Testis (tissue), 2 donors: ENCODE measurements at regions not wholly inside any gene's neighbourhood (a gene's known extent, or its start where the extent isn't known, plus 50 kb on each side); places are given as distances from the start of the nearest gene placed in this dataset.

ENCODE experiments used
- DNase-seq: peaks from one replicate; pipeline ENCODE4 v3.0.0-alpha.2; 2019
- H3K27ac ChIP-seq, 2 donors: fragments of 200-600 bp; sonication (generic); one replicate each; pipeline ENCODE4 v1.5.1; 2019
- H3K27me3 ChIP-seq: fragments of 200-600 bp; sonication (generic); one replicate; pipeline ENCODE4 v1.5.1; 2019
- H3K36me3 ChIP-seq: fragments of 200-600 bp; sonication (generic); one replicate; pipeline ENCODE4 v1.5.1; 2017; ENCODE audit warnings: low read depth; ENCODE audit errors: missing control alignments
- H3K4me1 ChIP-seq: fragments of 200-600 bp; sonication (generic); one replicate; pipeline ENCODE4 v1.5.1; 2019
- H3K4me3 ChIP-seq, 2 donors: fragments of 200-600 bp; sonication (generic); one replicate each; pipeline ENCODE4 v1.5.1; 2017 to 2019
- H3K9me3 ChIP-seq: fragments of 200-600 bp; sonication (generic); one replicate; pipeline ENCODE4 v1.5.1; 2017
- POLR2A ChIP-seq: fragments of 450-650 bp; IDR thresholded peaks from one replicate; pipeline ENCODE4 v1.6.1; 2017; ENCODE audit warnings: antibody characterized with exemption, mild to moderate bottlenecking, moderate library complexity
- WGBS, 2 donors: methylation state at CpG; one replicate each; pipeline ENCODE4 v1.1.5; 2018; 5-methylcytosine and 5-hydroxymethylcytosine counted together
- intact Hi-C: fragments of 100-400 bp; cut with DNase I; formaldehyde crosslinking; loops from one replicate; pipeline ENCODE4 v1.15.1; 2023; ENCODE audit warnings: low total_unique reads
- TF ChIP-seq, protein P1 (sequence below), 3 experiments: fragments of 450-650 bp in 2 of 3; fragments of 200-600 bp in 1 of 3; sonication (generic) in 1 of 3; IDR thresholded peaks; one replicate each; pipeline ENCODE4 v1.5.1; 2016 to 2019; ENCODE audit warnings: antibody characterized with exemption in 3 of 3, mild to moderate bottlenecking in 2 of 3, moderate library complexity in 1 of 3

DNA sequence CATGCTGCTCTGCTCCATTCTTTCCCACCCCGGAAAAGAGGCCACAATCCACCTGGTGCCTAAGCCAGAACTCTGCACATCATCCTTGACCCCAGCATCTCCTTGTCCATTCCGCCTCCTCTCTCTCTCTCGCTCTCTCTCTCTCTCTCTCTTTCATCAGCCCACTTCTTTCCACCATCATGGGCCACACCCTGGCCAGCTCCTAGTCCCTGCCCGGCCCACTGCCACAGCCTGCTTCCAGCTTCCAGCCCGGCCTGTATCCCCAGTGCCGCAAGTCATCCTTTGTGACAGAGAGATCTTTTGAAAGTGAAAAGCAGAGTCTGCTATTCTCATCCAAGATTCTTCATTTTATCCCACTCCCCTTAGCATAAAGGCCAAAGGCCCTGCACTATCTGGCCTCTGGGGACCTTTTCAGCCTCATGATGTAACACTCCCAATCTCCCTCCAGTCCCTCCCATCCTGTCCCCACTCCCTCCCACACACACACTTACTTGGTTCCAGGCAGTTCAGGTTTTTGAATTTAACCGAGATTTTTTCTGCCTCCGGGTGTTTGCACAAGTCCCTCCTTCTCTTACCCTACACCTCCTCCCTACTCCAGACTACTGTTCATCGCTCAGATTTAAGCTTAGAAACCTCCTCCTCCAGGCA lies 214.0 kb downstream of the EN1 start:
- no peak for DNase-seq
- H3K36me3 ChIP-seq, result no peaks in the 10 kb centered on the region
- WGBS, 2 donors, result 69 to 73% methylated on average over 9 of the region's 9 CpGs
- no peaks in the 10 kb centered on the region for H3K4me1 ChIP-seq
- no peak overlapping the region for H3K27ac ChIP-seq
- no peak overlapping the region for H3K4me3 ChIP-seq
- intact Hi-C loops, result no loop called here
- no peaks in the 10 kb centered on the region for H3K27me3 ChIP-seq
- H3K9me3 ChIP-seq, result no peaks in the 10 kb centered on the region
- TF ChIP-seq, protein P1, sequence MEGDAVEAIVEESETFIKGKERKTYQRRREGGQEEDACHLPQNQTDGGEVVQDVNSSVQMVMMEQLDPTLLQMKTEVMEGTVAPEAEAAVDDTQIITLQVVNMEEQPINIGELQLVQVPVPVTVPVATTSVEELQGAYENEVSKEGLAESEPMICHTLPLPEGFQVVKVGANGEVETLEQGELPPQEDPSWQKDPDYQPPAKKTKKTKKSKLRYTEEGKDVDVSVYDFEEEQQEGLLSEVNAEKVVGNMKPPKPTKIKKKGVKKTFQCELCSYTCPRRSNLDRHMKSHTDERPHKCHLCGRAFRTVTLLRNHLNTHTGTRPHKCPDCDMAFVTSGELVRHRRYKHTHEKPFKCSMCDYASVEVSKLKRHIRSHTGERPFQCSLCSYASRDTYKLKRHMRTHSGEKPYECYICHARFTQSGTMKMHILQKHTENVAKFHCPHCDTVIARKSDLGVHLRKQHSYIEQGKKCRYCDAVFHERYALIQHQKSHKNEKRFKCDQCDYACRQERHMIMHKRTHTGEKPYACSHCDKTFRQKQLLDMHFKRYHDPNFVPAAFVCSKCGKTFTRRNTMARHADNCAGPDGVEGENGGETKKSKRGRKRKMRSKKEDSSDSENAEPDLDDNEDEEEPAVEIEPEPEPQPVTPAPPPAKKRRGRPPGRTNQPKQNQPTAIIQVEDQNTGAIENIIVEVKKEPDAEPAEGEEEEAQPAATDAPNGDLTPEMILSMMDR (IDR thresholded peaks at IDR 0.05), result no peak
- no peak for TF ChIP-seq POLR2A

DNA sequence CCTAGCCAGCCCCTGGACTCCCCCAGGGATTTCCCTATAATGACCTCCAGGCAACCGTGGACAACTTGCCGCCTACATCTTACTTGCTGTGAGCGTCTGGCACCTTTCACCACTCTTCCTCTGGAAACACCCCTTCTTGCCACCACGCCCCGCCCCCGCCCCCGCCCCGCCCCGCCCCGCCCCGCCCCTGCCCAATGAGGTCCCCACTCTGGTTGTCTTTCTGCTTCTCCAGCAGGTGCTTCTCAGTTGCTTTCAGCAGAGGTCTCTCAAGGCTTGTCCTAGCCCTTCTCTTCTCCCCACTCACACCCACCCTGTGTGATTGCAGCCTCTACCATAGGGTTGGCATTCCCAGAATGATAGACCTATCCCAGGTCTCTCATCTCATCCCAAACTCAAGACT lies 214.5 kb downstream of the EN1 start:
- no peaks in the 10 kb centered on the region for H3K27me3 ChIP-seq
- 56 to 65% methylated on average over 11 of the region's 11 CpGs for WGBS, 2 donors
- no peaks in the 10 kb centered on the region for H3K36me3 ChIP-seq
- H3K9me3 ChIP-seq, result no peaks in the 10 kb centered on the region
- intact Hi-C loops, result no loop called here
- no peak for DNase-seq
- no peak overlapping the region for H3K4me3 ChIP-seq
- TF ChIP-seq POLR2A, result no peak
- TF ChIP-seq, protein P1 (IDR thresholded peaks at IDR 0.05), result no peak
- no peaks in the 10 kb centered on the region for H3K4me1 ChIP-seq
- no peak overlapping the region for H3K27ac ChIP-seq

DNA sequence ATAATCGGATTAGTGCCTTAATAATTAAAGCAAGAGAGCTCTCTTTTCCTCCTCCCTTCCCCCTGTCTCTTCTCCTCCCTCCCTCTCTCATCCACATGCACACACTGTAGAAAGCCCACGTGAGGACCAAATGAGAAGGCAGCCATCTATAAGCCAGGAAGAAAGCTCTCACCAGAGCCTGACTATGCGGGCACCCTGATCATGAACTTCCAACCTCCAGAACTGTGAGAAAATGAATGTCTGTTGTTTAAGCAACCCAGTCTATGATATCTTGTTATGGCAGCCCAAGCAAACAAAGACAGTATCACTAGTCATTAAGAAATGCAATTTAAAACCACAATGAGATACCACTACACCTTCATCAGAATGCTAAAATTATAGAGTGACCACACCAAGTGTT lies 220.3 kb downstream of the EN1 start:
- H3K27ac ChIP-seq, result no peak overlapping the region
- H3K27me3 ChIP-seq, result no peaks in the 10 kb centered on the region
- H3K4me1 ChIP-seq, result no peaks in the 10 kb centered on the region
- DNase-seq, result no peak
- no peak overlapping the region for H3K4me3 ChIP-seq
- intact Hi-C loops, result no loop called here
- 88 to 92% methylated on average over 3 of the region's 3 CpGs for WGBS, 2 donors
- no peaks in the 10 kb centered on the region for H3K9me3 ChIP-seq
- TF ChIP-seq POLR2A, result no peak
- TF ChIP-seq, protein P1 (IDR thresholded peaks at IDR 0.05), result no peak
- H3K36me3 ChIP-seq, result no peaks in the 10 kb centered on the region

DNA sequence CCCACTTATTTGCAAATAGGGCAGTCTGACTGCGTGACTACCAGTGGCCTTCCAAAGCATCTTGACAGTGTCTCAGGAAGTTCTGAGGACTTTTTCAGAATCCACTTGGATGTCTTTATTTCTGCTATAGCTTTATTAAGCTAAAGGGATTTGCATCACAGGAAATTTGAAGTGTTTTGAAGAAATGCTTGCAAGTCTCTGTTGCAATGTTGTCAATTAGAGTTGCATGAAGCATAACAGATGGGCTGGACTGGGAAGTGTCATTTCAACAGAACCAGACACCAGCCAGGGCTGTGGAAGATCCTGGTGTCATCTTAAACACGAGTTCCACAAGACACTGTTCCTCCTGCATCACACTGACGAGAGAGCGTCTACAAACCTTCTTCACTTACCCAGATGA lies 224.5 kb downstream of the EN1 start:
- Histone ChIP-seq H3K9me3 (no peaks in the 10 kb centered on the region), H3K4me3 (no peak overlapping the region), H3K36me3 (no peaks in the 10 kb centered on the region), H3K4me1 (no peaks in the 10 kb centered on the region), H3K27ac (no peak overlapping the region), H3K27me3 (no peaks in the 10 kb centered on the region)
- intact Hi-C loops, result no loop called here
- no peak for TF ChIP-seq POLR2A
- TF ChIP-seq, protein P1 (IDR thresholded peaks at IDR 0.05), result no peak
- no peak for DNase-seq
- WGBS, 2 donors, result 66 to 77% methylated on average over 4 of the region's 4 CpGs

DNA sequence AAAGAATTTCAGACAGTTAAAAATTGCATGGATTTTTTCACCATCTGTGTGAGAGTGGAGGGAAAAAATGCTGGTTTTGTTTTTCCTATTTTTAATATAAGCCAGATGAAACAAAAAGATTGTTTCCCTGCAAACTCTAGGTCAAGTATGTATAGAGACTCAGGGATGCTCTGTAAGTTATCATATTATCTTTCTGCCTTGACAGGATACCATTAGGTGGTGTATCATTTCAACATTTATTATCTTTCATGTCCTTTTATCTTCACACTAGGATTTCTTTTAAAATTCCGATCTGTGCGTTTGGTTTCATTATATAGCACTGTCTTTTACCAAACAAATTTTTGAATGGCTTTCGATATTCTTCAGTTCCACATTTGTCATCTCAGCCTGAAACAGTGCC lies 225.3 kb downstream of the EN1 start:
- H3K9me3 ChIP-seq, result no peaks in the 10 kb centered on the region
- no peaks in the 10 kb centered on the region for H3K27me3 ChIP-seq
- no peak for DNase-seq
- no peaks in the 10 kb centered on the region for H3K4me1 ChIP-seq
- intact Hi-C loops, result no loop called here
- no peak overlapping the region for H3K4me3 ChIP-seq
- no peak overlapping the region for H3K27ac ChIP-seq
- H3K36me3 ChIP-seq, result no peaks in the 10 kb centered on the region
- WGBS, 2 donors, result 71 to 81% methylated on average over 3 of the region's 3 CpGs
- TF ChIP-seq, protein P1 (IDR thresholded peaks at IDR 0.05), result no peak
